ENCODE measurements at regions not wholly inside any gene's neighbourhood (a gene's known extent, or its start where the extent isn't known, plus 50 kb on each side); places are given as distances from the start of the nearest gene placed in this dataset.

GRCh38 chr6:98324446-98324845, 509.9 kb upstream of the POU3F2 start:
- 97 to 99% methylated on average over 3 of the region's 3 CpGs for WGBS, 2 experiments (ENCODE audit: insufficient coverage in 1 of 2, insufficient read length in 1 of 2)
- Mint-ChIP-seq H3K27me3 (ENCODE audit: insufficient read depth) (no peaks in the 10 kb centered on the region), H3K4me3 (no peak overlapping the region), H3K36me3 (ENCODE audit: low read depth) (no peaks in the 10 kb centered on the region), H3K4me1 (peaks cover 7% of the 10 kb centered on the region), H3K9me3 (no peaks in the 10 kb centered on the region), H3K27ac (no peak overlapping the region)
- no peak overlapping the region for H3K27ac ChIP-seq (ENCODE audit: low read depth, low read length)
- no peaks in the 10 kb centered on the region for H3K36me3 ChIP-seq (ENCODE audit: control insufficient read depth, insufficient read depth, low read length)
- H3K9ac ChIP-seq (ENCODE audit: extremely low read depth, low read length, poor library complexity, severe bottlenecking): no peak overlapping the region
- no peak for DNase-seq
- H3K4me3 ChIP-seq (ENCODE audit: low read length): no peak overlapping the region
- peaks cover 3% of the 10 kb centered on the region for H3K4me1 ChIP-seq (ENCODE audit: control insufficient read depth, insufficient read depth, low read length)
- TF ChIP-seq CTCF (conservative IDR thresholded peaks at IDR 0.05): no peak
- H3K9me3 ChIP-seq (ENCODE audit: control insufficient read depth, low read length): no peaks in the 10 kb centered on the region
- H3K27me3 ChIP-seq (ENCODE audit: control insufficient read depth, insufficient read depth, low read length, poor library complexity, severe bottlenecking): no peaks in the 10 kb centered on the region

- Histone ChIP-seq H3K9me3 (ENCODE audit: control insufficient read depth, low read length) (no peaks in the 10 kb centered on the region), H3K4me1 (ENCODE audit: control insufficient read depth, insufficient read depth, low read length) (peaks cover 3% of the 10 kb centered on the region), H3K27ac (ENCODE audit: low read depth, low read length) (no peak overlapping the region), H3K9ac (ENCODE audit: extremely low read depth, low read length, poor library complexity, severe bottlenecking) (no peak overlapping the region), H3K4me3 (ENCODE audit: low read length) (no peak overlapping the region), H3K27me3 (ENCODE audit: control insufficient read depth, insufficient read depth, low read length, poor library complexity, severe bottlenecking) (no peaks in the 10 kb centered on the region), H3K36me3 (ENCODE audit: control insufficient read depth, insufficient read depth, low read length) (no peaks in the 10 kb centered on the region)
- Mint-ChIP-seq H3K4me3 (no peak overlapping the region), H3K4me1 (peaks cover 7% of the 10 kb centered on the region), H3K27me3 (ENCODE audit: insufficient read depth) (no peaks in the 10 kb centered on the region), H3K36me3 (ENCODE audit: low read depth) (no peaks in the 10 kb centered on the region), H3K27ac (no peak overlapping the region), H3K9me3 (no peaks in the 10 kb centered on the region)
- no peak for TF ChIP-seq CTCF (conservative IDR thresholded peaks at IDR 0.05)
- 85 to 100% methylated on average over 1 of the region's 1 CpG for WGBS, 2 experiments (ENCODE audit: insufficient coverage in 1 of 2, insufficient read length in 1 of 2)
- DNase-seq: no peak
Observed at GRCh38 chr6:98325366-98325765, 509.0 kb upstream of the POU3F2 start.

- Mint-ChIP-seq H3K4me3 (no peak overlapping the region), H3K4me1 (peaks cover 9% of the 10 kb centered on the region), H3K27me3 (ENCODE audit: insufficient read depth) (no peaks in the 10 kb centered on the region), H3K9me3 (no peaks in the 10 kb centered on the region), H3K27ac (no peak overlapping the region), H3K36me3 (ENCODE audit: low read depth) (no peaks in the 10 kb centered on the region)
- TF ChIP-seq CTCF (conservative IDR thresholded peaks at IDR 0.05): no peak
- Histone ChIP-seq H3K9ac (ENCODE audit: extremely low read depth, low read length, poor library complexity, severe bottlenecking) (no peak overlapping the region), H3K27ac (ENCODE audit: low read depth, low read length) (no peak overlapping the region), H3K4me1 (ENCODE audit: control insufficient read depth, insufficient read depth, low read length) (peaks cover 4% of the 10 kb centered on the region), H3K27me3 (ENCODE audit: control insufficient read depth, insufficient read depth, low read length, poor library complexity, severe bottlenecking) (no peaks in the 10 kb centered on the region), H3K9me3 (ENCODE audit: control insufficient read depth, low read length) (no peaks in the 10 kb centered on the region), H3K4me3 (ENCODE audit: low read length) (no peak overlapping the region), H3K36me3 (ENCODE audit: control insufficient read depth, insufficient read depth, low read length) (no peaks in the 10 kb centered on the region)
- WGBS, 2 experiments (ENCODE audit: insufficient coverage in 1 of 2, insufficient read length in 1 of 2): 91 to 100% methylated on average over 1 to 2 of the region's 2 CpGs
- DNase-seq: no peak
Observed at GRCh38 chr6:98333273-98333672, 501.1 kb upstream of the POU3F2 start.
